GM21737 (cell line): ENCODE measurements at regions not wholly inside any gene's neighbourhood (a gene's known extent, or its start where the extent isn't known, plus 50 kb on each side); places are given as distances from the start of the nearest gene placed in this dataset.

Source experiments
- ATAC-seq: cut with Tn5 transposase; IDR thresholded peaks from one replicate; pipeline ENCODE4 v1.9.1; 2021; ENCODE audit warnings: mild to moderate bottlenecking, moderate library complexity; ENCODE audit not compliant: unreplicated experiment

DNA sequence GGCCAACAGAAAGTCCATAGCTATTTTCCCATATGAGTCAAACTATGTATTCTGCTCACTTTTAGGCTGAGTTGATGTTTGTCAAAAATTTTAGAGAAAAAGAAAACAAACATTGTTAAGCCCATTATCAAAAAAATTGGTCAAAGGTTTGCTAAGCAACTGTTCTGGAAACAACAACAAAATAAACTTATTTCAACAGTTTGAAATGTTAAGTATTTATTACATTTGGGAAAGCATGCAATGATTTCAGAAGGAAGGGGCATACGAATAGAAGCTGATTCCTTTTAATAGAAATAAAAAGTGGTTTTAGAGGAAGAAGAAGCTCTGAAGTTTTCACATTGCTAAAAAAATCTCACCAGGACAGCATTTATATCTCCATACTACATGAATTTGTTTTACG lies 1837.5 kb upstream of the CELF4 start:
- ATAC-seq, result no peak

GRCh38 chr18:39399662-39400061 lies 1834.1 kb upstream of the CELF4 start:
- no peak for ATAC-seq

DNA sequence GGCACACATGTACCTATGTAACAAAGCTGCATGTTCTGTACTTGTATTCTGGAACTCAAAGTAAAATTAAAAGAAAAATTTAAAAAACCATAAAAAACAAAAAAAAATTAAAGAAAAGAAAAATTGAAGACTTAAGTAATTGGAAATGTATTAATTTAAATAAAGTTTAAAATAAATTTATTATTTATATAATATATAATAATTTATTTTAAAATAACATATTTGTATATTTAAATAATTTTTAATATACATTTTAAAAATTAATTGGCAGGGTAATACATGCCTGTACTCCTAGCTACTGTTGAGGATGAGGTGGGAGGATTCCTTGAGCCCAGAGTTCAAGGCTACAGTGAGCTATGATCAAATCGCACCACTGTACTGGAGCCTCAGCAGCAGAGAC lies 1830.6 kb upstream of the CELF4 start:
- ATAC-seq, result no peak

DNA sequence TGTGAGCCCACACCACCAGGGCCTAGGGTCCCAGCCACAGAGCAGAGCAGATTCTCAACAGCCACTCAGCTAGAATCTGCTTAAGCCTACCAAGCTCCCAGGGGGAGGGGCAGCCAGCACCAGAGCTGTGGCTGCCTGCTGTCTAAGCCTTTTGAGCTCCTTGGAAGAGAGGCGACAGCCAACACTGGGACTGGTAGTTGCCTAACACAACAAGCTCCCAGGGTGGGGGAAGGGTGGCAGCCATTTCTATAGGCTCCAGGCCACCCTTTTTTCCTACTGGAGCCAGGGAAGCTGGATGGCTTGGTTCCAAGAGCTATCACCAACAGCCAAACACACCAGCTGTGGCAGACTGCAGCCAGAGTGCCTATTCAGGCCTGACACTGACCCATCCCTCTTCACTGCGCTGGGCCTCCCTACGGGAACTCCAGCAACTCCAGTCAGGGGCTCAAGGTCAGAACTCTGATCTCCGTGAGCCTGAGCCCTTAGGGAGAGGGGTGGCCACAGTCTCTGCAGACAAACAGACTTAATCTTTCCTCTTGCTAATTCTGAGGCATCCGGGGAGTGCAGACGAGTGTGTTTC lies 1824.3 kb upstream of the CELF4 start:
- no peak for ATAC-seq

GRCh38 chr18:39380866-39381265 lies 1815.3 kb upstream of the CELF4 start:
- ATAC-seq, result no peak

- ATAC-seq, result no peak
Observed at GRCh38 chr18:39380186-39380725, 1814.7 kb upstream of the CELF4 start.

DNA sequence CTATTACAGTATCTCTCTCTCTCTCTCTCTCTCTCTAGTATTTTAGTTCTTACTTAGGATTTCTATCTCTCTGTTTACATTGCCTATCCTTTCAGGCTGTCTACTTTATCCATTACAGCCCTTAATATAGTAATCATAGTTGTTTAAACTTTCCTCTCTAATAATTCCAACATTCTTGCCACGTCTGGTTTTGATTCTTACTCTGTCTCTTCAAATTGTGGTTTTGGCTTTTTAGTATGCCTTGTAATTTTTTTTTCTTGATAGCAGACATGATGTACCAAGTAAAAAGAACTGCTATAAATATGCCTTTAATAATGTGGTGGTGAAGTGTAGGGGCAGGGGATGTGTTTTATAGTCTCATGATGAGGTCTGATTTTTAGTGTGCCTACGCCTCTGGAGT lies 1809.5 kb upstream of the CELF4 start:
- no peak for ATAC-seq

DNA sequence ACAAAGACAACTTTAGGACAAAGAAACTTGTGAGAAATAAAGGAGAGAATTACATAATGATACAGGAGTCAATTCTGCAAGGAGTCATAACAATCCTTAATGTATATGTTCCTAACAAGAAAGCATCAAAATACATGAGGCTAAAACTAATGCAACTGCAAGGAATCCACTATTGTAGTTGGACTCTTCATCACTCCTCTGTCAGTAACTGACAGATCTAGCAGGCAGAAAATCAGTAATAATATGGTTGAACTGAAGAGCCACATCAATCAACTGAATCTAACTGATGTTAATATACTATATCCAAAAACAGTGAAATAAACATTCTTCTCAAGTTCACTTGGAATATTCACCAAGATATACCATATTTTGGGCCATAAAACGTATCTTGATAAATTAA lies 1806.4 kb upstream of the CELF4 start:
- ATAC-seq, result no peak

DNA sequence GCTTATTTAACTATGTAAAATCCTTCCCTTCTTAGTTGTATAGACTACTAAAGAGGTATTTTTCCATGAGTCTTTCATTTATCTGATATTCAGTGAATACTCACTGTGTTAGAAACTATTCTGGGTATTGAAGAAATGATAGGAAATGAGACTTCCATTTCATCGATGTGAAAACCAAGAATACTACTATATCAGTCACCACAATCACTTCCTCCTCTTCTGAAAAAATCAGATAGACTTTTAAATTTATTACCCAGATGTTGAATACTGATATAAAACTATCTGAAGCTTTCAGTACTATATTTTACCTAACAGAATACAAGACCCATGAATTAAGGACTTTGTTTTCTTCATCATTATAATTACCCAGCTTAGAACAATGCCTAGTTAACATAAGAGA lies 1801.1 kb upstream of the CELF4 start:
- ATAC-seq, result no peak

DNA sequence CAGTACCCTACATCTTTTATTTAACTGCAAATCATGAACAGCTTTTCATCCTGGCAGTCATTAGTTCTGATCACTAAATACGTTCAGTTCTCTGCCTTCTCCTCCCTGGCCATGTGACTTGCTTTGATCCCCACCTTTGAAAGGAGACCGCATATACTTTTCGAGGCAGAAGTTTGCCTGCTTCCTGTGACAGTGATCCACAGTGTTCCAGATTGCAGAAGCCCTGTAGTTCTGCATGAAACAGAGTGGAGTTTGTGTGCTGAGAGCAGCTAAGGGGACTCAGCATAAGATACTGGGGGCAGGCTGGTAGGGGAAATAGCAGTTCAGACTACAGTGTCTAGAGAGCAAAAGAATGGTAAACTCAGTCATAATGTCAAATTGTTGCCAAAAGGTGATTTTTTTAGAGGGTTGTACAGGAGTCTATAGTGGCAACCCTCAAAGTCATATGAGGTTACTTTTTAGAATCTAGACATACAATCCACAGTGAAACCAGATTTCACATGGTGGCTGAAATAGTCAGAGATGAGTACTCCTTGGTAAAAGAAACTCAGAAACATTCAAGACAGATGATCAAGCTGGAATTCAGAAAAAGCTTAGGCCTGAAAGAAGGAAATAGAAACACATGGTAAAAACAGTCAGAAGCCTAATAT lies 1800.4 kb upstream of the CELF4 start:
- no peak for ATAC-seq

DNA sequence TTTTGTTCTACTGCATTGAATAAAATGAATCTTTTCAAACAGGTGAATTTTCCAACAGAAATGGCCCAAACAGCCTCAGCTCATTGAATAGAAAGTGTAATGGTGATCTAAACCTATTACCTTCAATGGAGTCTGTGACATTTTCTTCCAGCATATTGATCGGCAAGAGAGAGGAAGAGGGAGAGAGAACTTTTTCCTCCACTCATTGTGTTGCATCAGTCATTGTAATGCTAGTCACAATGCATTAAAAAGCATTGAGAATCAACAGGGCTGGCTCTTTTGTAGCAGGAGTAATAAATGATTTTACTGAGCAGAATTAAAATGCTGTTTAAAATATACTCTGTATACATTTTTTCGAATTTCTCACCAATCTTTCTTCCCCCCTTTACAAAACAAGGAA lies 1794.5 kb upstream of the CELF4 start:
- ATAC-seq, result no peak

DNA sequence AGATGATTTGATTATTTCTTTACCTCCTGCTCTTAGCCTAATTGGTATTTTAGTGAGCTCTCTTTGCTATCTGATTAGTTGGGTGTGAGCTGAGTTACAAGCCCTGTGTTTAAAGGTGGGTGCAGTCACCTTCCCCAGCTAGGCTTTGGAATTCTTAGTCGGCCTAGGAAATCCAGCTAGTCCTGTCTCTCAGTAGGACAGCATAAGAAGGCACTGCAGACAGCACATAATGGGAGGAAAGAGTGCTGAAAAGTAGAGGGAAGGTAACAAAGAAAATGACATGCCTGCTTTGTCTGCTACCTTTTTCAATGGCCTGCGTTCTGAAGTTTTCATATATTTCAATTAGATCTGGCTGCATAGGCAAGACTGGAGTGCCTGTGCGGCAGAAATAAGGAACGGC lies 1794.0 kb upstream of the CELF4 start:
- ATAC-seq, result no peak

DNA sequence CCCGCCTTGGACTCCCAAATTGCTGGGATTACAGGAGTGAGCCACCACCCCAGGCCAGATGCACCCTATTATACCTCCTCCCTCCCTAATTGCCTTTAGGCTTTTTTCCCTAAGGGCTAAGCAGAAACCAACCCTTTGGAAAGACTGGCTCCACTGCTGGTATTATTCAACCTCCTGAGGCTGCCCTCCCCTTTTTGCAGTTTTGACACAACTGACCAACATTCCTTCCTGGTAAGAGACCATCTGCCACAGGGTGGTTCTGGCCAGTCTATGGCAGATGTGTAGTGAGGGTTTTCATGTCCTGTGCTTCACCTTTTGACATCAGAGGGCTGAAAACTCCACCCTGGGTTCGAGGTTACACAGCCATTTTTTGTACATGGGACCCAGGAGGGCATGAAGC lies 1785.3 kb upstream of the CELF4 start:
- ATAC-seq, result no peak

GRCh38 chr18:39349801-39350200 lies 1784.2 kb upstream of the CELF4 start:
- ATAC-seq, result no peak

GRCh38 chr18:39348757-39349156 lies 1783.2 kb upstream of the CELF4 start:
- no peak for ATAC-seq

- no peak for ATAC-seq
Observed at GRCh38 chr18:39347701-39348100, 1782.1 kb upstream of the CELF4 start.

GRCh38 chr18:39346916-39347315 lies 1781.3 kb upstream of the CELF4 start:
- no peak for ATAC-seq

- no peak for ATAC-seq
Observed at GRCh38 chr18:39345321-39345720, 1779.7 kb upstream of the CELF4 start.

GRCh38 chr18:39344487-39344886 lies 1778.9 kb upstream of the CELF4 start:
- no peak for ATAC-seq

DNA sequence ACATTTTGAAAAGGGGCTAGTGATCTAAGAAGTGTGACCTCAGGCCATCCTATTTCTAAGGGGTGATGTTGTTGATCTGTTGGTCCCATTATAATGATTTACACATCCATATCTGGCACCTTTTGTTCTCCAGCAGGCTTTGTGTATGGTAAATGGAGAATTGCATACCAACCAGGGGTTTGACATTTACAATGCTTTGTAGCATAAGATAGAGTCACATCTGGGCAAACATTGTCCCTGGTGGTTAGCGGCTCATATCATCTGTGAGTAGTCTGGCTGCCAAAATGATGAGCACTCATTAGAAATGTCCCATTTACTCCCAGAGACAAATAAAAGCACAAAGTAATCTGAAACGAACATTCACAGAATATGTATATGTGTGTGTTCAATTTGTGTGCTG lies 1775.5 kb upstream of the CELF4 start:
- no peak for ATAC-seq

DNA sequence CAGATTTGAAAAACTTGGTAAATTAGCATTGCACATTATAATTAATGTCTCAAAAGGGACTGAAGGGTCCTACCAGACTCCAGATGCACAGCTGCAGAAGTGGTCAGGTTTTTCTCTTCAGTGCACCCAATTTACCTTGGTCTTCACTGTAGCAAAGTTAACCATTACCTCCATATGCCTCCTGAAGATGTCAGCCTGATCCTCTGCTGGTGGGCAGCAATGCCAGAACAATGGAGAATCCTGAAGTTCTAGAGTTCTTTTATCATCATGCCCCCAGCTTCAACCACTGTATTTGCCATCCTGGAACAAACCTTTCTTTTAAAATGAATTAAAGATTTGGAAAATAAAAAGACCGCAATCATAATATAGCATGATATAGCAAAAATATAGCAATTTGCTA lies 1774.8 kb upstream of the CELF4 start:
- no peak for ATAC-seq

GRCh38 chr18:39329496-39330275 lies 1764.1 kb upstream of the CELF4 start:
- no peak for ATAC-seq
